ELR (cell line): ENCODE measurements at regions not wholly inside any gene's neighbourhood (a gene's known extent, or its start where the extent isn't known, plus 50 kb on each side); places are given as distances from the start of the nearest gene placed in this dataset.

Source experiments
- DNase-seq: peaks from one replicate; pipeline ENCODE4 v3.0.0-alpha.2; 2015; ENCODE audit warnings: low read depth

- DNase-seq: no peak
Observed at GRCh38 chr10:20726381-20726780, 170.7 kb downstream of the NEBL start.

- DNase-seq: no peak
Observed at GRCh38 chr10:20714979-20715378, 182.1 kb downstream of the NEBL start.

GRCh38 chr10:20714518-20714917 is 182.6 kb downstream of the NEBL start:
- no peak for DNase-seq

- DNase-seq: no peak
Observed at GRCh38 chr10:20713420-20713819, 183.7 kb downstream of the NEBL start.

GRCh38 chr10:20712774-20713173 is 184.3 kb downstream of the NEBL start:
- no peak for DNase-seq

- DNase-seq: no peak
Observed at GRCh38 chr10:20709708-20710107, 187.4 kb downstream of the NEBL start.

GRCh38 chr10:20708305-20708704 is 188.8 kb downstream of the NEBL start:
- DNase-seq: no peak

- DNase-seq: no peak
Observed at GRCh38 chr10:20707251-20707650, 189.9 kb downstream of the NEBL start.

GRCh38 chr10:20698837-20699236 is 198.3 kb downstream of the NEBL start:
- no peak for DNase-seq

GRCh38 chr10:20694296-20694695 is 202.8 kb downstream of the NEBL start:
- no peak for DNase-seq

GRCh38 chr10:20688797-20689544 is 208.1 kb downstream of the NEBL start:
- no peak for DNase-seq

GRCh38 chr10:20686015-20686635 is 211.0 kb downstream of the NEBL start:
- DNase-seq: no peak

GRCh38 chr10:20685462-20685861 is 211.6 kb downstream of the NEBL start:
- DNase-seq: no peak

GRCh38 chr10:20683345-20683744 is 213.8 kb downstream of the NEBL start:
- DNase-seq: no peak

GRCh38 chr10:20682782-20683181 is 214.3 kb downstream of the NEBL start:
- DNase-seq: no peak

- no peak for DNase-seq
Observed at GRCh38 chr10:20677340-20677739, 219.8 kb downstream of the NEBL start.

- no peak for DNase-seq
Observed at GRCh38 chr10:20674926-20675325, 222.2 kb downstream of the NEBL start.

GRCh38 chr10:20673175-20673574 is 223.9 kb downstream of the NEBL start:
- no peak for DNase-seq

GRCh38 chr10:20672741-20673140 is 224.4 kb downstream of the NEBL start:
- no peak for DNase-seq

- no peak for DNase-seq
Observed at GRCh38 chr10:20670579-20670978, 226.5 kb downstream of the NEBL start.

GRCh38 chr10:20668985-20669384 is 228.1 kb downstream of the NEBL start:
- no peak for DNase-seq

- DNase-seq: no peak
Observed at GRCh38 chr10:20662742-20663141, 234.4 kb downstream of the NEBL start.

- DNase-seq: no peak
Observed at GRCh38 chr10:20659225-20659624, 237.9 kb downstream of the NEBL start.

- no peak for DNase-seq
Observed at GRCh38 chr10:20658158-20658557, 239.0 kb downstream of the NEBL start.
